GF-D8 (cell line): ENCODE measurements at regions not wholly inside any gene's neighbourhood (a gene's known extent, or its start where the extent isn't known, plus 50 kb on each side); places are given as distances from the start of the nearest gene placed in this dataset.
"Not testable (repeated sequence)": the region's sequence is repeated elsewhere in the genome, so short reads cannot be mapped to it uniquely, and the experiment has no call there.

Experiments
- DNase-seq: peaks from one replicate; lab custom pipeline; 2025; lab: John Stamatoyannopoulos, UW

GRCh38 chr13:18993884-18994660 lies 187.6 kb downstream of the TUBA3C start:
- no peak for DNase-seq

GRCh38 chr13:18992791-18993190 lies 188.8 kb downstream of the TUBA3C start:
- DNase-seq = no peak

GRCh38 chr13:18991060-18991459 lies 190.6 kb downstream of the TUBA3C start:
- DNase-seq = no peak

- DNase-seq = no peak
These were observed 203.2 kb downstream of the TUBA3C start for GRCh38 chr13:18978447-18978846.

GRCh38 chr13:18977857-18978256 lies 203.8 kb downstream of the TUBA3C start:
- no peak for DNase-seq

GRCh38 chr13:18971576-18972219 lies 209.9 kb downstream of the TUBA3C start:
- no peak for DNase-seq

- DNase-seq = no peak
These were observed 216.2 kb downstream of the TUBA3C start for GRCh38 chr13:18965347-18965855.

GRCh38 chr13:18964942-18965341 lies 216.7 kb downstream of the TUBA3C start:
- DNase-seq = no peak

GRCh38 chr13:18963684-18964083 lies 217.9 kb downstream of the TUBA3C start:
- DNase-seq = not testable (repeated sequence)

GRCh38 chr13:18962168-18962734 lies 219.4 kb downstream of the TUBA3C start:
- DNase-seq = no peak

- no peak for DNase-seq
These were observed 220.1 kb downstream of the TUBA3C start for GRCh38 chr13:18961383-18962117.

GRCh38 chr13:18960637-18961227 lies 220.9 kb downstream of the TUBA3C start:
- no peak for DNase-seq

GRCh38 chr13:18959996-18960395 lies 221.6 kb downstream of the TUBA3C start:
- no peak for DNase-seq

- no peak for DNase-seq
These were observed 222.4 kb downstream of the TUBA3C start for GRCh38 chr13:18959229-18959628.

GRCh38 chr13:18956473-18957078 lies 225.0 kb downstream of the TUBA3C start:
- DNase-seq = no peak

- DNase-seq = no peak
These were observed 227.4 kb downstream of the TUBA3C start for GRCh38 chr13:18954254-18954653.

GRCh38 chr13:18953139-18953930 lies 228.3 kb downstream of the TUBA3C start:
- DNase-seq = no peak

GRCh38 chr13:18952225-18953016 lies 229.2 kb downstream of the TUBA3C start:
- no peak for DNase-seq

- no peak for DNase-seq
These were observed 230.2 kb downstream of the TUBA3C start for GRCh38 chr13:18951412-18951811.

GRCh38 chr13:18949970-18950369 lies 231.7 kb downstream of the TUBA3C start:
- no peak for DNase-seq
